ENCODE measurements at regions not wholly inside any gene's neighbourhood (a gene's known extent, or its start where the extent isn't known, plus 50 kb on each side); places are given as distances from the start of the nearest gene placed in this dataset.

- Histone ChIP-seq H3K27me3 (no peaks in the 10 kb centered on the region), H3K36me3 (no peaks in the 10 kb centered on the region), H3K4me1 (peaks cover 8 to 16% of the 10 kb centered on the region in 2 donors), H3K4me3 (replicated peaks in 1 of 3) (no peak overlapping the region), H3K27ac (no peak overlapping the region), H3K9me3 (no peaks in the 10 kb centered on the region)
- WGBS, 2 donors = 82 to 87% methylated on average over 3 to 4 of the region's 4 CpGs
- DNase-seq = no peak
- intact Hi-C loops (cut with DNase I) = no loop called here
- TF ChIP-seq CTCF (IDR thresholded peaks at IDR 0.05) (no peak), POLR2A (IDR thresholded peaks at IDR 0.05) (no peak)
Measured at GRCh38 chr10:83995738-83996331, 143.5 kb upstream of the GHITM start.

- no peak for DNase-seq
- Histone ChIP-seq H3K9me3 (no peaks in the 10 kb centered on the region), H3K27me3 (no peaks in the 10 kb centered on the region), H3K27ac (no peak overlapping the region), H3K4me1 (no peaks in the 10 kb centered on the region), H3K4me3 (replicated peaks in 1 of 3) (no peak overlapping the region), H3K36me3 (no peaks in the 10 kb centered on the region)
- 93 to 94% methylated on average over 2 of the region's 2 CpGs for WGBS, 2 donors
- TF ChIP-seq POLR2A (IDR thresholded peaks at IDR 0.05) (no peak), CTCF (IDR thresholded peaks at IDR 0.05) (no peak)
- intact Hi-C loops (cut with DNase I) = no loop called here
Measured at GRCh38 chr10:84004221-84004620, 135.1 kb upstream of the GHITM start.

GRCh38 chr10:84005403-84005802, 133.9 kb upstream of the GHITM start:
- DNase-seq = no peak
- no peak overlapping the region for H3K4me3 ChIP-seq (replicated peaks in 1 of 3)
- 82 to 83% methylated on average over 3 of the region's 3 CpGs for WGBS, 2 donors
- no peaks in the 10 kb centered on the region for H3K4me1 ChIP-seq
- intact Hi-C loops (cut with DNase I) = no loop called here
- H3K9me3 ChIP-seq = no peaks in the 10 kb centered on the region
- no peaks in the 10 kb centered on the region for H3K36me3 ChIP-seq
- H3K27me3 ChIP-seq = no peaks in the 10 kb centered on the region
- TF ChIP-seq CTCF (IDR thresholded peaks at IDR 0.05) = no peak
- TF ChIP-seq POLR2A (IDR thresholded peaks at IDR 0.05) = no peak
- no peak overlapping the region for H3K27ac ChIP-seq

- TF ChIP-seq CTCF (IDR thresholded peaks at IDR 0.05) = no peak
- no peak for TF ChIP-seq POLR2A (IDR thresholded peaks at IDR 0.05)
- 88 to 89% methylated on average over 5 of the region's 5 CpGs for WGBS, 2 donors
- no peaks in the 10 kb centered on the region for H3K27me3 ChIP-seq
- H3K9me3 ChIP-seq = no peaks in the 10 kb centered on the region
- no peaks in the 10 kb centered on the region for H3K36me3 ChIP-seq
- no peaks in the 10 kb centered on the region for H3K4me1 ChIP-seq
- intact Hi-C loops (cut with DNase I) = no loop called here
- DNase-seq = no peak
- no peak overlapping the region for H3K4me3 ChIP-seq (replicated peaks in 1 of 3)
- H3K27ac ChIP-seq = no peak overlapping the region
Measured at GRCh38 chr10:84007482-84007881, 131.8 kb upstream of the GHITM start.

- intact Hi-C loops (cut with DNase I) = no loop called here
- Histone ChIP-seq H3K9me3 (no peaks in the 10 kb centered on the region), H3K27me3 (no peaks in the 10 kb centered on the region), H3K4me3 (replicated peaks in 1 of 3) (no peak overlapping the region), H3K27ac (no peak overlapping the region), H3K36me3 (no peaks in the 10 kb centered on the region), H3K4me1 (no peaks in the 10 kb centered on the region)
- WGBS, 2 donors = 38 to 39% methylated on average over 3 of the region's 3 CpGs
- TF ChIP-seq POLR2A (IDR thresholded peaks at IDR 0.05) = no peak
- TF ChIP-seq CTCF (IDR thresholded peaks at IDR 0.05) = peak in 5 of 6 experiments; percentile 8 to 53 (median 21)
- peak in 1 of 2 donors; percentile 10 for DNase-seq
Measured at GRCh38 chr10:84008878-84009277, 130.4 kb upstream of the GHITM start.

Measured in thyroid gland (tissue), 4 donors.